ENCODE measurements at regions not wholly inside any gene's neighbourhood (a gene's known extent, or its start where the extent isn't known, plus 50 kb on each side); places are given as distances from the start of the nearest gene placed in this dataset.

- no peak for DNase-seq
Observed at GRCh38 chr18:25710981-25711380, 359.0 kb upstream of the ZNF521 start.

- no peak for DNase-seq
Observed at GRCh38 chr18:25705650-25706049, 353.7 kb upstream of the ZNF521 start.

- DNase-seq = no peak
Observed at GRCh38 chr18:25704494-25704893, 352.5 kb upstream of the ZNF521 start.

GRCh38 chr18:25704071-25704470 is 352.1 kb upstream of the ZNF521 start:
- no peak for DNase-seq

GRCh38 chr18:25701821-25702220 is 349.9 kb upstream of the ZNF521 start:
- DNase-seq = no peak

GRCh38 chr18:25686960-25687500 is 335.1 kb upstream of the ZNF521 start:
- no peak for DNase-seq

- no peak for DNase-seq
Observed at GRCh38 chr18:25685088-25685487, 333.1 kb upstream of the ZNF521 start.

- no peak for DNase-seq
Observed at GRCh38 chr18:25679491-25679890, 327.5 kb upstream of the ZNF521 start.

- DNase-seq = peak; percentile 61
Observed at GRCh38 chr18:25678221-25678620, 326.3 kb upstream of the ZNF521 start.

GRCh38 chr18:25675123-25675850 is 323.3 kb upstream of the ZNF521 start:
- DNase-seq = no peak

- DNase-seq = no peak
Observed at GRCh38 chr18:25674183-25674582, 322.2 kb upstream of the ZNF521 start.

GRCh38 chr18:25672490-25672889 is 320.5 kb upstream of the ZNF521 start:
- DNase-seq = no peak

GRCh38 chr18:25669741-25670140 is 317.8 kb upstream of the ZNF521 start:
- DNase-seq = no peak

- no peak for DNase-seq
Observed at GRCh38 chr18:25662272-25662671, 310.3 kb upstream of the ZNF521 start.

- DNase-seq = no peak
Observed at GRCh38 chr18:25661831-25662230, 309.9 kb upstream of the ZNF521 start.

- DNase-seq = no peak
Observed at GRCh38 chr18:25659541-25659940, 307.6 kb upstream of the ZNF521 start.

- no peak for DNase-seq
Observed at GRCh38 chr18:25658476-25658875, 306.5 kb upstream of the ZNF521 start.

GRCh38 chr18:25651553-25651952 is 299.6 kb upstream of the ZNF521 start:
- no peak for DNase-seq

GRCh38 chr18:25650201-25650941 is 298.4 kb upstream of the ZNF521 start:
- no peak for DNase-seq

- no peak for DNase-seq
Observed at GRCh38 chr18:25648716-25649260, 296.8 kb upstream of the ZNF521 start.

GRCh38 chr18:25647404-25647803 is 295.4 kb upstream of the ZNF521 start:
- DNase-seq = no peak

GRCh38 chr18:25646971-25647370 is 295.0 kb upstream of the ZNF521 start:
- no peak for DNase-seq

GRCh38 chr18:25639596-25639995 is 287.6 kb upstream of the ZNF521 start:
- no peak for DNase-seq

- DNase-seq = no peak
Observed at GRCh38 chr18:25633563-25633962, 281.6 kb upstream of the ZNF521 start.

All from suppressor macrophage treated with lipopolysaccharide for 4 hours (primary cell).